ENCODE measurements at regions not wholly inside any gene's neighbourhood (a gene's known extent, or its start where the extent isn't known, plus 50 kb on each side); places are given as distances from the start of the nearest gene placed in this dataset.

DNA sequence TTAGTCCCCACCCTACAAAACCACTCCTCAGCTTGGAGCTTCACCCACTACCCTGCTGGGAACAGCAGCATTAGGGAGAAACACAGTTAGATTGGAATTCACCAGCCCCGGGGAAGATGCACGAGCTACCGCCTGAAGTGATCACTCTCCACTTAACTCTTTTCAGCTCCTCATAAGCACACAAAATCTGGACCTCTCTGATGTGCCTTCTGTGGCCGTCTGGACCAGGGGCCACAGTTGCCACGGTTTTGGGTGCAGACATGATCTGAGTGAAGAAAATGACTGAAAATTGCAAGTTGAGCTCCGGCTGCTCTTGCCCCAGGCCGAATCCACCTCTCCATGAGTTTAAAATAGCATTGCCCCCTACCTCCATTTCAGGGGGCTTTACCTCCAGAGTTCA lies 95.2 kb downstream of the TENT4A start:
- TF ChIP-seq, protein P1, sequence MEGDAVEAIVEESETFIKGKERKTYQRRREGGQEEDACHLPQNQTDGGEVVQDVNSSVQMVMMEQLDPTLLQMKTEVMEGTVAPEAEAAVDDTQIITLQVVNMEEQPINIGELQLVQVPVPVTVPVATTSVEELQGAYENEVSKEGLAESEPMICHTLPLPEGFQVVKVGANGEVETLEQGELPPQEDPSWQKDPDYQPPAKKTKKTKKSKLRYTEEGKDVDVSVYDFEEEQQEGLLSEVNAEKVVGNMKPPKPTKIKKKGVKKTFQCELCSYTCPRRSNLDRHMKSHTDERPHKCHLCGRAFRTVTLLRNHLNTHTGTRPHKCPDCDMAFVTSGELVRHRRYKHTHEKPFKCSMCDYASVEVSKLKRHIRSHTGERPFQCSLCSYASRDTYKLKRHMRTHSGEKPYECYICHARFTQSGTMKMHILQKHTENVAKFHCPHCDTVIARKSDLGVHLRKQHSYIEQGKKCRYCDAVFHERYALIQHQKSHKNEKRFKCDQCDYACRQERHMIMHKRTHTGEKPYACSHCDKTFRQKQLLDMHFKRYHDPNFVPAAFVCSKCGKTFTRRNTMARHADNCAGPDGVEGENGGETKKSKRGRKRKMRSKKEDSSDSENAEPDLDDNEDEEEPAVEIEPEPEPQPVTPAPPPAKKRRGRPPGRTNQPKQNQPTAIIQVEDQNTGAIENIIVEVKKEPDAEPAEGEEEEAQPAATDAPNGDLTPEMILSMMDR (IDR thresholded peaks at IDR 0.05): no peak
- no peak for TF ChIP-seq POLR2A (IDR thresholded peaks at IDR 0.05)
